ENCODE measurements at regions not wholly inside any gene's neighbourhood (a gene's known extent, or its start where the extent isn't known, plus 50 kb on each side); places are given as distances from the start of the nearest gene placed in this dataset.

DNA sequence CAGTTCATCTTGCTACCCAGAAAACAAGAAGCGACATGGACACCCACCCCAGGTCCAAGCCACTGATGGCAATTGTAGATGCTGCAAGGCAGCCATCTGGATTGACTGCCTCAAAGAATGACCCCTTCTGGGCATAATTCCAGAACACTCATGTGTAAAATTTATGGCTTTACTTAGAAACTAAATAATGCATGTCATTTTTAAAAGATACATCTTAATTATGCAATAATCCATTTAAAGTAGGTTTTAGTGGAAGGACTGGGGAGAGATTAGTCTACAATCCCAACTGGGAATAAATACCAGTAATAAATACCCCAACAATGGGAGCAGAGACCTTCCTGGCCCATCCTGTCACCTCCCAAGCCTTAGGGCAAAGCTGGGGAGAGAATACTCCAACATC, 247.7 kb downstream of the SS18 start:
- Histone ChIP-seq H3K4me1 (no peaks in the 10 kb centered on the region), H3K9me3 (no peaks in the 10 kb centered on the region), H3K27me3 (no peaks in the 10 kb centered on the region), H3K4me3 (no peak overlapping the region), H3K36me3 (no peaks in the 10 kb centered on the region), H3K27ac (no peak overlapping the region)
- TF ChIP-seq, protein P1, sequence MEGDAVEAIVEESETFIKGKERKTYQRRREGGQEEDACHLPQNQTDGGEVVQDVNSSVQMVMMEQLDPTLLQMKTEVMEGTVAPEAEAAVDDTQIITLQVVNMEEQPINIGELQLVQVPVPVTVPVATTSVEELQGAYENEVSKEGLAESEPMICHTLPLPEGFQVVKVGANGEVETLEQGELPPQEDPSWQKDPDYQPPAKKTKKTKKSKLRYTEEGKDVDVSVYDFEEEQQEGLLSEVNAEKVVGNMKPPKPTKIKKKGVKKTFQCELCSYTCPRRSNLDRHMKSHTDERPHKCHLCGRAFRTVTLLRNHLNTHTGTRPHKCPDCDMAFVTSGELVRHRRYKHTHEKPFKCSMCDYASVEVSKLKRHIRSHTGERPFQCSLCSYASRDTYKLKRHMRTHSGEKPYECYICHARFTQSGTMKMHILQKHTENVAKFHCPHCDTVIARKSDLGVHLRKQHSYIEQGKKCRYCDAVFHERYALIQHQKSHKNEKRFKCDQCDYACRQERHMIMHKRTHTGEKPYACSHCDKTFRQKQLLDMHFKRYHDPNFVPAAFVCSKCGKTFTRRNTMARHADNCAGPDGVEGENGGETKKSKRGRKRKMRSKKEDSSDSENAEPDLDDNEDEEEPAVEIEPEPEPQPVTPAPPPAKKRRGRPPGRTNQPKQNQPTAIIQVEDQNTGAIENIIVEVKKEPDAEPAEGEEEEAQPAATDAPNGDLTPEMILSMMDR (IDR thresholded peaks at IDR 0.05) = no peak
- no peak for DNase-seq (ENCODE audit: low spot score)

DNA sequence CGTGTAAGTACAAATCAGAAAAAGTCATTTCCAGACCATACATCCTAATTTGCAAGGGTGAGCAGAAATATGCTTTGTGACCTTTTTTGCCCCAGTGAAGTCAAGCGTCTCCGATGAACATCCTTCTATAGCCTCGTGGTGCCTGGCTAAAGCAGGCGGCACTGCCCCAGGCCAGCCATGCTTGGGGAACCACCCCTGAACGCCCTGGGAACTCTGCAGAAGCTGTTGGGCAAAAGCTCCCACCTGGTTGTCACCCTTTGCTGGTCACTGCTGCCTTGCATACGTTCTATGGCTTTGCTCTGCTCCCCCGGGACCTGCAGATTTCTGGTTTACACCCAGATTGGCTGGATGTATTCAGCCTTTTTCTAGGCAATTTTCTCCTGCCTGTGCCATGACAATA, 256.4 kb downstream of the SS18 start:
- Histone ChIP-seq H3K9me3 (no peaks in the 10 kb centered on the region), H3K27me3 (no peaks in the 10 kb centered on the region), H3K36me3 (no peaks in the 10 kb centered on the region), H3K4me1 (peaks cover 0 to 11% of the 10 kb centered on the region in 2 donors), H3K4me3 (no peak overlapping the region), H3K27ac (no peak overlapping the region)
- TF ChIP-seq, protein P1 (IDR thresholded peaks at IDR 0.05) = no peak
- no peak for DNase-seq (ENCODE audit: low spot score)

DNA sequence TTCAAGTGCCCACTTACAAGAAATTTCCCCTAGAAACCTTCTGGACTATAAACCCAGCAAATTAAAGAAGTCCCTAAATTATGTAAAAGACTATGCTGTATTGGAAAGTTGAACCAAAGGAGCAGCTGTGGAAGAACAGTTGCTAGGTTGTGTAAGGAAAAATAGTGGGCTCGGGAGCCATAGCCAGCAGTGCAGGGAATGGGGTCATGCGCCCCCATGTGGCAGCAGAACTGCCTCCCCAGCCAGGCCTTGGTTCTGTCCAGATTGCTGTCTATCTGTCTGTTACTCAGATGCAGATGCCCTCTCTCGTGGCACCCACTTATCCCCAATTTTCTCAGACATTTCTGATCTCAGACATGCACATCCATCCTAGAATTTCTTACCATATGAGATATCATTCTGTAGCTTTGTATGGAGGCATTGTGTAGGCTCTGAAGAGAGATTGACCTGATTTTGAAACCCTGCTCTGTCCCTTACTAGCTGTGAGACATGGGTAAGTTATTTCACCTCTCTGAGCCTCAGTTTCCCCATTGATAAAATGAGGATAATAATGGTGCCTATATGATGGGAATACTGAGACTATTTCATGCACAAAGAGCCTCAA, 258.3 kb downstream of the SS18 start:
- peaks cover 0 to 22% of the 10 kb centered on the region in 2 donors for H3K4me1 ChIP-seq
- H3K4me3 ChIP-seq = no peak overlapping the region
- no peaks in the 10 kb centered on the region for H3K36me3 ChIP-seq
- H3K27me3 ChIP-seq = no peaks in the 10 kb centered on the region
- H3K9me3 ChIP-seq = no peaks in the 10 kb centered on the region
- DNase-seq (ENCODE audit: low spot score) = peak; percentile 71
- no peak overlapping the region for H3K27ac ChIP-seq
- TF ChIP-seq, protein P1 (IDR thresholded peaks at IDR 0.05) = peak in 1 of 2 donors; percentile 87

DNA sequence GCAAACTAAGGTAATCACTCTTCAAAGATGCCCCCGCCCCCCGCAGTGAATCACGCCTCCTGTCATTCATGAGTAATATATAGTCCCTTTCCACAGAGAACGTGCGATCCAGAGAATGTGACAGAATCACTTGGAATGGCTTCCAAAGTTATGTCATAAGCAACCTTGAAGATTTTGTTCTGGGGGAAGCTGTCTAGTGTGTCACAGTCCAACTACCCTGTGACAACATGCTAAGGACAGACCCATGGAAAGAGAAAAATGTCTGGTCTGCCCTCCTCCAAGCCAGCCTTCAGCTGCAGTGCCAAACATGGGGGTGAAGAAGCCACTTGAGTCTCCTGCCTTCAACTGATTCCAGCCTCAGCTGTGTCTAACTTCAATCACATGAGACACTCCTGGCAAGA, 259.1 kb downstream of the SS18 start:
- Histone ChIP-seq H3K27ac (no peak overlapping the region), H3K27me3 (no peaks in the 10 kb centered on the region)

DNA sequence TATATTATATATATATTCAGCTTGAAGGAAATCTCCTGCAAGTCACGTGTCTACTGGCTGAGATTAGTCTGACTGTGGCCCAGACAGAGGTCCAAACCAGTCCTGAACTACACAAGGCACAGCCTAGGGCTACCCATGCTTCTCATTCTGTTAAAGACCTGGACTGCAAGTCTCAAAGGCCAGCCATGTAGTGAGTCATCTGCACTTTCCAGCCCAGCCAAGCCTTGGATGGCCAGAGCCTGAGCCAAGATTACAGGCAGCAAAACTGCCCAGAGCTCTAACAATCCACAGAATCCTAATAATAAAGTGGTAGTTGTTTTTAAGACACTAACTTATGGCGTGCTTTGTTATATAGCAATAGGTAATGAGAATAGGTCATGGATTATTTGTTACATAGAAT, 259.6 kb downstream of the SS18 start:
- TF ChIP-seq, protein P1 (IDR thresholded peaks at IDR 0.05) = no peak
- Histone ChIP-seq H3K27ac (no peak overlapping the region), H3K4me1 (peaks cover 0 to 25% of the 10 kb centered on the region in 2 donors), H3K27me3 (no peaks in the 10 kb centered on the region), H3K9me3 (no peaks in the 10 kb centered on the region), H3K36me3 (no peaks in the 10 kb centered on the region), H3K4me3 (no peak overlapping the region)
- peak; percentile 78 for DNase-seq (ENCODE audit: low spot score)

More for the DNA sequence above, 259.1 kb downstream of the SS18 start:
- Histone ChIP-seq H3K4me3 (no peak overlapping the region), H3K9me3 (no peaks in the 10 kb centered on the region), H3K36me3 (no peaks in the 10 kb centered on the region), H3K4me1 (peaks cover 0 to 25% of the 10 kb centered on the region in 2 donors)
- TF ChIP-seq, protein P1 (IDR thresholded peaks at IDR 0.05) = no peak
- no peak for DNase-seq (ENCODE audit: low spot score)
